ENCODE measurements at regions not wholly inside any gene's neighbourhood (a gene's known extent, or its start where the extent isn't known, plus 50 kb on each side); places are given as distances from the start of the nearest gene placed in this dataset.
"Not testable (repeated sequence)": the region's sequence is repeated elsewhere in the genome, so short reads cannot be mapped to it uniquely, and the experiment has no call there.

GRCh38 chr15:66884115-66884622, 181.2 kb upstream of the SMAD3 start:
- no peaks in the 10 kb centered on the region for H3K36me3 Mint-ChIP-seq (ENCODE audit: insufficient read depth)
- H3K27ac Mint-ChIP-seq: peak overlapping the region; percentile 93

GRCh38 chr15:66884661-66885237, 180.7 kb upstream of the SMAD3 start:
- Mint-ChIP-seq H3K27ac (no peak overlapping the region), H3K9me3 (ENCODE audit: low read depth) (peaks cover 7% of the 10 kb centered on the region), H3K27me3 (peaks cover 6% of the 10 kb centered on the region), H3K4me3 (ENCODE audit: low read depth) (no peak overlapping the region), H3K36me3 (ENCODE audit: insufficient read depth) (no peaks in the 10 kb centered on the region), H3K4me1 (ENCODE audit: low read depth) (peaks cover 15% of the 10 kb centered on the region)
- TF ChIP-seq CTCF (IDR thresholded peaks at IDR 0.05; ENCODE audit: unreplicated experiment): no peak
- DNase-seq (ENCODE audit: low spot score, unreplicated experiment): no peak

More at GRCh38 chr15:66884115-66884622, 181.2 kb upstream of the SMAD3 start:
- DNase-seq (ENCODE audit: low spot score, unreplicated experiment): no peak
- Mint-ChIP-seq H3K9me3 (ENCODE audit: low read depth) (peaks cover 7% of the 10 kb centered on the region), H3K4me3 (ENCODE audit: low read depth) (no peak overlapping the region), H3K27me3 (peaks cover 6% of the 10 kb centered on the region), H3K4me1 (ENCODE audit: low read depth) (peaks cover 15% of the 10 kb centered on the region)
- no peak for TF ChIP-seq CTCF (IDR thresholded peaks at IDR 0.05; ENCODE audit: unreplicated experiment)

GRCh38 chr15:66885281-66885915, 180.0 kb upstream of the SMAD3 start:
- no peak for TF ChIP-seq CTCF (IDR thresholded peaks at IDR 0.05; ENCODE audit: unreplicated experiment)
- DNase-seq (ENCODE audit: low spot score, unreplicated experiment): no peak
- Mint-ChIP-seq H3K4me1 (ENCODE audit: low read depth) (peaks cover 15% of the 10 kb centered on the region), H3K36me3 (ENCODE audit: insufficient read depth) (no peaks in the 10 kb centered on the region), H3K27me3 (peaks cover 6% of the 10 kb centered on the region), H3K4me3 (ENCODE audit: low read depth) (no peak overlapping the region), H3K9me3 (ENCODE audit: low read depth) (peaks cover 7% of the 10 kb centered on the region), H3K27ac (no peak overlapping the region)

- Mint-ChIP-seq H3K27me3 (no peaks in the 10 kb centered on the region), H3K4me3 (ENCODE audit: low read depth) (no peak overlapping the region), H3K36me3 (ENCODE audit: insufficient read depth) (no peaks in the 10 kb centered on the region), H3K4me1 (ENCODE audit: low read depth) (peaks cover 15% of the 10 kb centered on the region), H3K27ac (no peak overlapping the region), H3K9me3 (ENCODE audit: low read depth) (peaks cover 10% of the 10 kb centered on the region)
- DNase-seq (ENCODE audit: low spot score, unreplicated experiment): no peak
- TF ChIP-seq CTCF (IDR thresholded peaks at IDR 0.05; ENCODE audit: unreplicated experiment): no peak
Observed at GRCh38 chr15:66886241-66886675, 179.1 kb upstream of the SMAD3 start.

- Mint-ChIP-seq H3K4me1 (ENCODE audit: low read depth) (peaks cover 18% of the 10 kb centered on the region), H3K27me3 (no peaks in the 10 kb centered on the region), H3K27ac (no peak overlapping the region), H3K36me3 (ENCODE audit: insufficient read depth) (peaks cover 3% of the 10 kb centered on the region), H3K4me3 (ENCODE audit: low read depth) (no peak overlapping the region), H3K9me3 (ENCODE audit: low read depth) (peaks cover 14% of the 10 kb centered on the region)
- no peak for DNase-seq (ENCODE audit: low spot score, unreplicated experiment)
- no peak for TF ChIP-seq CTCF (IDR thresholded peaks at IDR 0.05; ENCODE audit: unreplicated experiment)
Observed at GRCh38 chr15:66886686-66887273, 178.6 kb upstream of the SMAD3 start.

GRCh38 chr15:66889298-66889697, 176.1 kb upstream of the SMAD3 start:
- peaks cover 14% of the 10 kb centered on the region for H3K9me3 Mint-ChIP-seq (ENCODE audit: low read depth)
- H3K4me1 Mint-ChIP-seq (ENCODE audit: low read depth): peaks cover 22% of the 10 kb centered on the region
- H3K36me3 Mint-ChIP-seq (ENCODE audit: insufficient read depth); H3K4me3 Mint-ChIP-seq (ENCODE audit: low read depth); H3K27me3 Mint-ChIP-seq; H3K27ac Mint-ChIP-seq; DNase-seq (ENCODE audit: low spot score, unreplicated experiment): not testable (repeated sequence)

All from progenitor cell of endocrine pancreas (in vitro differentiated cells).